ENCODE measurements at regions not wholly inside any gene's neighbourhood (a gene's known extent, or its start where the extent isn't known, plus 50 kb on each side); places are given as distances from the start of the nearest gene placed in this dataset.

DNA sequence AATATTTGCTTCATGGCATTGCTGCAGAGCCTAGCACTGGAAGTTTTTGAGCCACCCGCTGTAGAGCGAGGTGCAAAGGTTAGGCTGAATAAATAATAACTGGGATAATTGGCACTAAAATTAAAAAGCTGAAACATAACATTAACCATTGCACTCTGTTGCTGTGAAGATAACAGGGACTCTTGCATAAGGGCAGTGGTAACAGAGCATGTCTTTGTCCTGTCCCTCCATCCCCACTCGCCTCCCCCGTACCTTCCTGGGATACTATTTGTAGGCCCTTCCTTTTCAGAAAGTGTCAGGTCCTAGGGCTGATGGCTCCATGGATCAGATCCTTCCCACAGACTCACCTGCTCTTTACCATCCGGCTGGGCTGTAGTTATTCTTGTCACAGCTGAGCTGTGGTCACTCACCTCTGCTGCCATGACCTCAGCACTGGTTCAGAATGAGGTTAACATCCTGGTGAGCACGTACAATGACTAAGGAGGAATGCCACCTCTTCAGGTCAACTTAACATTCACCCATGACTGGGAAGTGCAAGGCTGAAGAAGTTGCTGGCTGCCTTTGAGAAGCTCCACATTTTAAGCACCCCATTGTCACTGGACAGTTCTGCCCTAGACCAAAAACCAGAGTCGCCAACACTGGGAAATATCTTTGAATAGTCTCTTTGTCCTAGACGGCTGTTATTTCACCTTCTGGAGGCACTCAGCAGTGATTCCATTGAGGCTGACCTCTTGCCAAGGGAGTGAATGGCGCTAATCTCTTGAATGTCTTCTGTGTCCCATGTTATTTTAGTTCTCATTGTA is 103.2 kb upstream of the KIRREL3 start:
- TF ChIP-seq, protein P1, sequence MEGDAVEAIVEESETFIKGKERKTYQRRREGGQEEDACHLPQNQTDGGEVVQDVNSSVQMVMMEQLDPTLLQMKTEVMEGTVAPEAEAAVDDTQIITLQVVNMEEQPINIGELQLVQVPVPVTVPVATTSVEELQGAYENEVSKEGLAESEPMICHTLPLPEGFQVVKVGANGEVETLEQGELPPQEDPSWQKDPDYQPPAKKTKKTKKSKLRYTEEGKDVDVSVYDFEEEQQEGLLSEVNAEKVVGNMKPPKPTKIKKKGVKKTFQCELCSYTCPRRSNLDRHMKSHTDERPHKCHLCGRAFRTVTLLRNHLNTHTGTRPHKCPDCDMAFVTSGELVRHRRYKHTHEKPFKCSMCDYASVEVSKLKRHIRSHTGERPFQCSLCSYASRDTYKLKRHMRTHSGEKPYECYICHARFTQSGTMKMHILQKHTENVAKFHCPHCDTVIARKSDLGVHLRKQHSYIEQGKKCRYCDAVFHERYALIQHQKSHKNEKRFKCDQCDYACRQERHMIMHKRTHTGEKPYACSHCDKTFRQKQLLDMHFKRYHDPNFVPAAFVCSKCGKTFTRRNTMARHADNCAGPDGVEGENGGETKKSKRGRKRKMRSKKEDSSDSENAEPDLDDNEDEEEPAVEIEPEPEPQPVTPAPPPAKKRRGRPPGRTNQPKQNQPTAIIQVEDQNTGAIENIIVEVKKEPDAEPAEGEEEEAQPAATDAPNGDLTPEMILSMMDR (IDR thresholded peaks at IDR 0.05; ENCODE audit: insufficient read depth, low read depth, low read length) = no peak
- TF ChIP-seq EZH2 (IDR thresholded peaks at IDR 0.05; ENCODE audit: insufficient read depth, low read length) = no peak

Data from astrocyte (in vitro differentiated cells and primary cell).